HG03196 (cell line): ENCODE measurements at regions not wholly inside any gene's neighbourhood (a gene's known extent, or its start where the extent isn't known, plus 50 kb on each side); places are given as distances from the start of the nearest gene placed in this dataset.

Experiments
- ATAC-seq: cut with Tn5 transposase; IDR thresholded peaks from one replicate; pipeline ENCODE4 v1.9.1; 2021; ENCODE audit not compliant: unreplicated experiment

- ATAC-seq, result no peak
Observed at GRCh38 chr2:122210898-122211856, 455.7 kb downstream of the TSN start.

- ATAC-seq, result no peak
Observed at GRCh38 chr2:122213312-122213711, 457.9 kb downstream of the TSN start.

GRCh38 chr2:122216071-122216470 is 460.6 kb downstream of the TSN start:
- ATAC-seq, result no peak

- ATAC-seq, result no peak
Observed at GRCh38 chr2:122216901-122217300, 461.4 kb downstream of the TSN start.

- ATAC-seq, result no peak
Observed at GRCh38 chr2:122218596-122218995, 463.1 kb downstream of the TSN start.

- ATAC-seq, result no peak
Observed at GRCh38 chr2:122219504-122219903, 464.1 kb downstream of the TSN start.

- ATAC-seq, result no peak
Observed at GRCh38 chr2:122221665-122222064, 466.2 kb downstream of the TSN start.

GRCh38 chr2:122231296-122231695 is 475.8 kb downstream of the TSN start:
- ATAC-seq, result no peak

GRCh38 chr2:122233372-122233771 is 477.9 kb downstream of the TSN start:
- ATAC-seq, result no peak

GRCh38 chr2:122236152-122236874 is 480.9 kb downstream of the TSN start:
- no peak for ATAC-seq

- ATAC-seq, result no peak
Observed at GRCh38 chr2:122236925-122237324, 481.5 kb downstream of the TSN start.

GRCh38 chr2:122237450-122237849 is 482.0 kb downstream of the TSN start:
- ATAC-seq, result no peak

- ATAC-seq, result no peak
Observed at GRCh38 chr2:122238006-122238559, 482.6 kb downstream of the TSN start.

- no peak for ATAC-seq
Observed at GRCh38 chr2:122239440-122239839, 484.0 kb downstream of the TSN start.

GRCh38 chr2:122244598-122245229 is 489.3 kb downstream of the TSN start:
- ATAC-seq, result no peak

GRCh38 chr2:122249673-122250072 is 494.2 kb downstream of the TSN start:
- no peak for ATAC-seq

- no peak for ATAC-seq
Observed at GRCh38 chr2:122251158-122251557, 495.7 kb downstream of the TSN start.

GRCh38 chr2:122251566-122251965 is 496.1 kb downstream of the TSN start:
- ATAC-seq, result no peak

- ATAC-seq, result no peak
Observed at GRCh38 chr2:122255924-122256323, 500.5 kb downstream of the TSN start.

- ATAC-seq, result no peak
Observed at GRCh38 chr2:122261911-122262310, 506.5 kb downstream of the TSN start.

GRCh38 chr2:122263746-122264145 is 508.3 kb downstream of the TSN start:
- ATAC-seq, result no peak
